Medulla oblongata (tissue), 1 donor: ENCODE measurements at regions not wholly inside any gene's neighbourhood (a gene's known extent, or its start where the extent isn't known, plus 50 kb on each side); places are given as distances from the start of the nearest gene placed in this dataset.

Source experiments
- DNase-seq: peaks from one replicate; pipeline ENCODE4 v3.0.0-alpha.2; 2015; ENCODE audit errors: extremely low spot score

- no peak for DNase-seq
These were observed 316.2 kb downstream of the MATN1 start for GRCh38 chr1:30406996-30407864.

DNA sequence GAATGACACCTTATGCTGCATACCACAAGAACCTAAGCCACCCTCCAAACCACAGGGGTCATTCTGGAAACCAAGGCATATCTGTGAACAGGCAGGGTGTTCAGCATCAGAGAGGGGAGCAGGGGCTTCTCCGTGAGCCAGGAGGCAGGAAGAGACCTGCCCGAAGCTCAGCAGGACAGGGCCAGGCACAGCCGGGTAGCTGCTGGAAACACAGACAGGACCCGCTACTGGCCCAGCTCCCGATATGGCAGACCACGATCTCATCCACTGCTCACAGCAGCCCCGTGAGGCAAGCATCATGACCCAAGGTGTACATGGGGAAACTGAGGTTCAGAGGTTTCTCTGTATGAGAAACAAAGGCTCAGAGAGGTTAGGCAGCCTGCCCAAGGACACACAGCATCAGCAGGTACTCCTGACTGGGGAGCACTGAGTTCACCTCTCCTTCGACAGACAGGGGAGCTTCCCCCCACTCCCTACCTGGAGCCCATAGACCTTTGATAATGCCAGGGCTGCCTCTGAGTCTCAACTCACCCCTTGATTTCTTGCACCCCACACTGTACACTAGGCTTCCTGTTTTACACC, 317.7 kb downstream of the MATN1 start:
- no peak for DNase-seq

DNA sequence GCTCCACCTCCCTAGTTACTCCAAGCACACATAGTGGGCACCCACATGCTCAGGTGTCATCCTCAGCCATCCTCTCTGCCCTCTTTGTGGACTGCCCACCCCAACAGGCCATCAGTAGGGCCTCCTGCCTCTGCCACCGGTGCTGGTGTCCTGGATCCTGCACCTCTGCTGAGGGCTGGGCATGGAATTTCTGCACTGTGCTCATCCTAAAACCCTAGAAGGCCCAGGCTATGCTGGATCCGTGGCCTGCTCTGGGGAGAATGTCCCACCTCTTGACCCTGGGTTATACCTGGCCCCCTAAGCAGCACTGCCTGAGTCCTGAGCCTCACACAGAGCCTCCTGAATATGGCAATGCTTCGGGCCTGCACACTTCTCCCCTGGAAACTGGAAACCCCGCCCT, 318.3 kb downstream of the MATN1 start:
- DNase-seq = no peak

GRCh38 chr1:30404341-30404740, 319.0 kb downstream of the MATN1 start:
- no peak for DNase-seq

- DNase-seq = no peak
These were observed 319.7 kb downstream of the MATN1 start for GRCh38 chr1:30403726-30404125.

DNA sequence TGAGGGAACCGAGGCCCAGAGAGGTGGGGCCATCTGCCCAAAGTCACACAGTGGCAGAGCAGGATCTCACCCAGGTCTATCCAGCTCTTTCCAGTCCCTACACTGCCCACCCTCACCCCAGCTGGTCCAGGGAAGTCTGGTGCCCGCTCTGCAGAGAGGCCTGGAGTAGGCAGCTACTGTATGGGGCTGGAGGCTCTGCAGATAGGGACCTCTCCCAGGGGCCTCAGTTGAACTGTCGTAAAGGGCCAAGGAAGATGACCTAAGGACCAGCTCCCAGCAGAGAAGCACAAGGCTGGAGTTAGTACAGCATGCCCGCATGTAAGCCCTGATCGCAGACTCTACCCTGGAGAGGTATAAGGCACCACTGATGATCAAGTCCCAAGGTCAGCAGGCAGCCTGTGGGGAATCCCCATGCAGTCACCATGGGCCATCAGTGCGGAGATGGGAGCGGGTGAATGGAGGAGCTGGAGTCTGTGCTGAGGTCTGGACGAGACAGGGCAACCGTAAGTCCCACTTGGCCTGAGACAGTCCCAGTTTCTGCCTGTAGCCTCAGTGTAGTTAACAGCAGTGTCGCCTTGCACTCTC, 320.2 kb downstream of the MATN1 start:
- DNase-seq = no peak

DNA sequence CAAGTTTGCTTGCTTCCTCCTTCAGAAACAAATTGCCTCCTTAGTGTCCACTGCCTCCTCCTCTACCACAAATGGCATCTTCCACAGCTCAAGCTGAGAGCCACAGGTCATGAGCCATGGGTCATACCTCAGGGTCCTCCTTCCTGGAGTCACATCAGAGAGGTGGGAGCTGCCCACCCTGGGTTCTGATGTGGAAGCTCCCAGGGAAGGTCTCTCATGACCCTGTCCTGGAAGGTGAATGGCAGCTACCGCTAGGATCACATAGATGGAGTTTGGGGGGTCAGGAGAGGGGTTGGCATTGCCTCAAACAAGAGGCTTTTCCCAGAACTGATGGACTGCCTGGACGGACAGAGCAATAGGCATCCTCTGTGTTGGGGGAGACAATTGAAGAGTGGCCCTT, 321.4 kb downstream of the MATN1 start:
- DNase-seq = no peak

GRCh38 chr1:30400507-30400906, 322.9 kb downstream of the MATN1 start:
- no peak for DNase-seq

- DNase-seq = no peak
These were observed 324.4 kb downstream of the MATN1 start for GRCh38 chr1:30399026-30399425.

GRCh38 chr1:30397576-30397975, 325.8 kb downstream of the MATN1 start:
- no peak for DNase-seq

DNA sequence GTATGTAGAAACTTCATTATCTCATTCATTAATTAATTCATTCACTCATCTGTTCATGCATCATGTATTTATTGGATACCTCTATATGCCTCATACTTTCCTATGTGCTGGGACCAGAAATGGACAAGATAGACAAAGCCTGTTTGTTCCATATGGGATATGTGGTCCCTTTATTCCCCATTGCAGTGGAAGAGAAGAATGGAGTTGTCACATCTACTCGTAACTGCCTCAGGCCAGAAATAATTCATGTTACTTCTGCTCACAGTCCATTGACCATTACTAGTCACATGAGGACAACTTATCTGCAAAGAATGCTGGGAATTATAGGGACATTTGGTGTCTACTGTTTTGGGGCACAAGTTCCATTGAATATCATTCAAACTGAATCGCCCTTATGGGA, 327.8 kb downstream of the MATN1 start:
- no peak for DNase-seq

GRCh38 chr1:30388386-30388785, 335.0 kb downstream of the MATN1 start:
- no peak for DNase-seq

GRCh38 chr1:30386156-30386926, 337.0 kb downstream of the MATN1 start:
- DNase-seq = no peak

- no peak for DNase-seq
These were observed 338.0 kb downstream of the MATN1 start for GRCh38 chr1:30385246-30385995.

GRCh38 chr1:30384286-30385245, 338.8 kb downstream of the MATN1 start:
- no peak for DNase-seq

DNA sequence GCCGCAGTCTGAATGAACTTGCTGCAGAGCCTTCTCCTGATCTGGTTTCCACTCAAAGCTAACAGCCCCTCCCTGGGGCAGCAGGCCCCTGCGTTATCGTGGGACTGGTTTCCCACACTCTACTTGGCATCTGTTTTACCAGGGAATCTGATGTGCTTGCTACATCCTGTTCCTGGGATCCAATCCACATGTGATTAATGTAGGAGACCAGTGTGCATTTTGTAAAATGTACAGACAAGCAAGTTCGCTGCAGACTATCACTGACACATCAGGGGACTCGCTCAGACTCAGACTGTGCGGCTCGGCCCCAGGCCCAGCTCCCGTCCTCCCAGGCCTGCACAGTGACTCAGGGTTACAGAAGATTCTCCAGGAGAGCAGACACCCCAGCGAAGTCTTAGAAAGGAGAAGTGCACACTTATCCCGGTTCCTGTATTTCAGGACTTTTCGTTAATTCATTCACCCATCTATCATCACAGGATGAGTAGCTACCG, 340.1 kb downstream of the MATN1 start:
- DNase-seq = no peak

DNA sequence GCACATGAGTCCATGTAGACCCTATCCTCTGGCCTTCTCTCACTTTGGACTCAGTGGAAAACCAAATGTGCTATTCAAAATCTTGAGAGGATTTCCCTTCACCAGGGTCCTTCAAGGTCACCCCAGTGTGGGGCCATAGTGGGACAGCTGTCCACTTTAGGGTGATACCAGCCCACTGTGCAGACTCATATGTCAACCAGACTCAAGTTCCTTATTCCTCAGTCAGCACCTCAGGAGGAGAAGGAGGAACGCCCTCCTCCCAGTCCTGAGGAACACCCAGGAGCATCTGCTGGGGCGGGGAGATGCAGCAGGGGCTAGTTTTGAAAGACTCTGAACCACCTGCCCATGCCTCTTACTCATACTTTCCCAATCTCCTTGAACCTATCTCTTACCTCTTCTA, 340.9 kb downstream of the MATN1 start:
- no peak for DNase-seq

DNA sequence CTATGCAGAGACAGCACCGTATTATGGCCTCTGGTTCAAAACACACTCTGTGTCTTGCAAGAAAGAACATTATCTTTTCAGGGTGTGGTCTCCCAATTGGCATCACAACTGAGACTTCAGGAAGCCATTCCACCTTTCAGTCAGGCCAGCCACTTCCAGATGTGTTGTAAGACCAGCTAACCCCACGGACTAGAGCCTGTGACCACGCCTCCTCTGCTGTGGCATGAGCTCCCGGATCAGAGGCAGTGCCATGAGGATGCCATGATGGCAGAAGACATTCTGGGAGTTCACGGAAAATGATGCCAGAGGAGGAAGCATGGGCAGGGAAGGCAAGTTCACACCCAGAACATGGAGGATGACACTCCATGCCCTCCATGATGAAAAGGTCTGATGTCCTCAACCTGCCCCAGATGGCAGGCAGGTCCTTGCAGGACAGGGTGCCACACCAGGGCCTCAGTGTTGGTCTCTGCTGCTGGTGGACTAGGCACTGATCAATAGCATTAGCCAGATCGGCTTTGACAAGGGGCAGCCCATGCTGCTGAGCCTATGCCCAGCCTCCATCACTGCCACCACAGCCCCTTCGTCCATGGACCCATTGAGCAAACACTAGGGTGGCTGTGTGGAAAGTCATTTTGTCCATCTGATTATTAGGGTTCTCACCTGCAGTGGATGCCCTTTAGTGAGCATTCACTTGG, 341.6 kb downstream of the MATN1 start:
- no peak for DNase-seq

DNA sequence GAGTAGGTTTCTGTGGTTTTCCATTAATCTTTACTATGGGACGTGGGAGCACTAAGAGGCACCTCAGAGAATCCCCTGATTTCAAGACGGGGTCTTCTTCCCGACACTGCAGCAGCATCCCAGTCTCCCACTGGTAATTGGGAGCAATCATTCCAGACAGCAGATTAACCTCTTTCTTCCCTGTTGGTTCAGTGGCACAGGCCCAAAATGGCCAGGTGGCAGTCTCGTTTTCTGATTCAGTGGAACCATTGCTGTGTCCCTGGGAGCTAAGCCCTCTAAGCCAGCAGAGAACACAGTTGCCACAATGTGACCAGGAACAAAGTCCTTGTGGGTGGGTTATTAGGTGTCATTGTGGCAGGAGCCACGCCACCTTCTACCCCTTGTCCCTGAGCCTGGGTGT, 342.1 kb downstream of the MATN1 start:
- DNase-seq = no peak

- DNase-seq = no peak
These were observed 342.8 kb downstream of the MATN1 start for GRCh38 chr1:30380625-30380984.
